ENCODE measurements at regions not wholly inside any gene's neighbourhood (a gene's known extent, or its start where the extent isn't known, plus 50 kb on each side); places are given as distances from the start of the nearest gene placed in this dataset.

DNA sequence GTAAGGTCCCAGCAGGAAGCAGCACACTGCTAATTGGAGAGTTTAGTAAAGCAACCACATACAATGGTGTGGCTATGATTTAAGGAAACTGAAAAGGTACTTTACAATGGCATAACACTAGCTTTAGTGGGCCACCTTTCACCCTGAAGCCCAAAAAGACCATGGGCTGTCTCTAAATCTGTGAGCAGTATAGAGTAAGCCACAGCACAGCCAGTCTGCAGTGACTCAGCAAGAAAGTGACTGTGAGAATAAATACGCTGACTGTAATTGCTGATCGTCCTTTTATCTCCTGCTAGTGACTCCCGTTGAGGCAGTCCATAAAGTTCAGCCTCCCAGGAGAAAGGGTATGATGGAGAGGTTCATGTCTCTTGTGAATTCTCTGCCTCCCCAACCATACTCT, 679.8 kb upstream of the KIF2B start:
- TF ChIP-seq POLR2A (IDR thresholded peaks at IDR 0.05; ENCODE audit: borderline replicate concordance, extremely low read depth, insufficient read depth, insufficient read length), result no peak
- TF ChIP-seq, protein P1, sequence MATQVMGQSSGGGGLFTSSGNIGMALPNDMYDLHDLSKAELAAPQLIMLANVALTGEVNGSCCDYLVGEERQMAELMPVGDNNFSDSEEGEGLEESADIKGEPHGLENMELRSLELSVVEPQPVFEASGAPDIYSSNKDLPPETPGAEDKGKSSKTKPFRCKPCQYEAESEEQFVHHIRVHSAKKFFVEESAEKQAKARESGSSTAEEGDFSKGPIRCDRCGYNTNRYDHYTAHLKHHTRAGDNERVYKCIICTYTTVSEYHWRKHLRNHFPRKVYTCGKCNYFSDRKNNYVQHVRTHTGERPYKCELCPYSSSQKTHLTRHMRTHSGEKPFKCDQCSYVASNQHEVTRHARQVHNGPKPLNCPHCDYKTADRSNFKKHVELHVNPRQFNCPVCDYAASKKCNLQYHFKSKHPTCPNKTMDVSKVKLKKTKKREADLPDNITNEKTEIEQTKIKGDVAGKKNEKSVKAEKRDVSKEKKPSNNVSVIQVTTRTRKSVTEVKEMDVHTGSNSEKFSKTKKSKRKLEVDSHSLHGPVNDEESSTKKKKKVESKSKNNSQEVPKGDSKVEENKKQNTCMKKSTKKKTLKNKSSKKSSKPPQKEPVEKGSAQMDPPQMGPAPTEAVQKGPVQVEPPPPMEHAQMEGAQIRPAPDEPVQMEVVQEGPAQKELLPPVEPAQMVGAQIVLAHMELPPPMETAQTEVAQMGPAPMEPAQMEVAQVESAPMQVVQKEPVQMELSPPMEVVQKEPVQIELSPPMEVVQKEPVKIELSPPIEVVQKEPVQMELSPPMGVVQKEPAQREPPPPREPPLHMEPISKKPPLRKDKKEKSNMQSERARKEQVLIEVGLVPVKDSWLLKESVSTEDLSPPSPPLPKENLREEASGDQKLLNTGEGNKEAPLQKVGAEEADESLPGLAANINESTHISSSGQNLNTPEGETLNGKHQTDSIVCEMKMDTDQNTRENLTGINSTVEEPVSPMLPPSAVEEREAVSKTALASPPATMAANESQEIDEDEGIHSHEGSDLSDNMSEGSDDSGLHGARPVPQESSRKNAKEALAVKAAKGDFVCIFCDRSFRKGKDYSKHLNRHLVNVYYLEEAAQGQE (IDR thresholded peaks at IDR 0.05; ENCODE audit: low read depth), result no peak
- no peak for TF ChIP-seq FOSL1 (IDR thresholded peaks at IDR 0.05; ENCODE audit: low read depth)

Data from HCT116 (cell line).